T-helper 2 cell treated with Interferon-gamma antibody and Interleukin-4, amounts not matched to agents 5 μg/mL and 100 μg/mL, for 36 hours (primary cell): ENCODE measurements at regions not wholly inside any gene's neighbourhood (a gene's known extent, or its start where the extent isn't known, plus 50 kb on each side); places are given as distances from the start of the nearest gene placed in this dataset.
"Not testable (repeated sequence)": the region's sequence is repeated elsewhere in the genome, so short reads cannot be mapped to it uniquely, and the experiment has no call there.

Experiments
- DNase-seq: peaks from one replicate; pipeline ENCODE4 v3.0.0; 2021; ENCODE audit warnings: low spot score
- H3K27ac Mint-ChIP-seq: one replicate; pipeline ENCODE4 v1.8.0; 2021; ENCODE audit warnings: mild to moderate bottlenecking, mixed read lengths
- H3K27me3 Mint-ChIP-seq: one replicate; pipeline ENCODE4 v1.8.0; 2021; ENCODE audit warnings: low read depth, mixed read lengths
- H3K36me3 Mint-ChIP-seq: one replicate; pipeline ENCODE4 v1.8.0; 2021; ENCODE audit warnings: low read depth, mixed read lengths
- H3K4me1 Mint-ChIP-seq: one replicate; pipeline ENCODE4 v1.8.0; 2021; ENCODE audit warnings: low read depth, mixed read lengths
- H3K4me3 Mint-ChIP-seq: one replicate; pipeline ENCODE4 v1.8.0; 2022; ENCODE audit warnings: mild to moderate bottlenecking, moderate library complexity, mixed read lengths
- H3K9me3 Mint-ChIP-seq: one replicate; pipeline ENCODE4 v1.8.0; 2021; ENCODE audit warnings: mixed read lengths

DNA sequence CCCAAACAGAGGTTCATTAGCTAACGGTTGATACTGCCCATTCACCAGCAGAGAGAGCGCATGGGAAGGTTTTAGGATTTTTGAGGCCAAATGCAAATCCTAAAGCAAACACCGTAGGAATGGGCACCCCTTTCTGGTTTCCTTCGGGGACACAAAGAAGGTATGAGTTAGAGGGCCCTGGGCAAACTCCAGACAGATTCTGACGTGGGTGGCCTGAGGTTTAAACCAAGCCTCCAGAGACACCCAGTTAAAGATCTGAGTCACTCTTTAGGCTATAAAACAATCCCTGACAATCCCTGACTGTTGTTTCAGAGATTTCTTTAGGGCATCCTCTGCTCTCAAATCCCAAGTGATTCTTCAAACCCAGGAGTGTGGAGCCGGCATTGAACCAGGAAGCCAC is 262.2 kb upstream of the USP9Y start:
- not testable (repeated sequence) for H3K27me3 Mint-ChIP-seq, H3K36me3 Mint-ChIP-seq, H3K9me3 Mint-ChIP-seq, H3K27ac Mint-ChIP-seq, H3K4me3 Mint-ChIP-seq, H3K4me1 Mint-ChIP-seq, DNase-seq

DNA sequence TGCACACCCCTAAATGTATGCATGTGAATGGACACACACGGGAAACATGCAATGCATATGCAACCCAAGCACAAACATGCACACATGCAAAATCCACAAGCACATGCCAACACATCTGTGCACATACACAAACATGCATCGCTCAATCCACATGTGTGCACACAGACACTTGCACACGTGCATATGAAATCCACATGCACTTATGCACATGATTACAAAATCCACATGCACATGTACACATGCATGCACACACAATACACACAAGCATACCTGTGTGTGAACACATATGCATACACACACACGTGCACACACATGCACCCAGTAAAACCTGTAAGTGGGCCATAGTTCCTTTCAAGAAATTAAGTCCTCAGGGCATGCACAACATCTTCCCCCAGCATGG is 256.8 kb upstream of the USP9Y start:
- Mint-ChIP-seq H3K9me3 (no peaks in the 10 kb centered on the region), H3K4me3 (no peak overlapping the region), H3K36me3 (no peaks in the 10 kb centered on the region), H3K27me3 (no peaks in the 10 kb centered on the region), H3K4me1 (no peaks in the 10 kb centered on the region), H3K27ac (no peak overlapping the region)
- DNase-seq: no peak

- not testable (repeated sequence) for H3K27me3 Mint-ChIP-seq, H3K4me1 Mint-ChIP-seq, H3K9me3 Mint-ChIP-seq, H3K36me3 Mint-ChIP-seq, DNase-seq, H3K27ac Mint-ChIP-seq, H3K4me3 Mint-ChIP-seq
These were observed 254.4 kb upstream of the USP9Y start for GRCh38 chrY:12446486-12447265.

- not testable (repeated sequence) for DNase-seq, H3K9me3 Mint-ChIP-seq, H3K4me3 Mint-ChIP-seq, H3K36me3 Mint-ChIP-seq, H3K27ac Mint-ChIP-seq, H3K4me1 Mint-ChIP-seq, H3K27me3 Mint-ChIP-seq
These were observed 252.5 kb upstream of the USP9Y start for GRCh38 chrY:12448561-12448960.

DNA sequence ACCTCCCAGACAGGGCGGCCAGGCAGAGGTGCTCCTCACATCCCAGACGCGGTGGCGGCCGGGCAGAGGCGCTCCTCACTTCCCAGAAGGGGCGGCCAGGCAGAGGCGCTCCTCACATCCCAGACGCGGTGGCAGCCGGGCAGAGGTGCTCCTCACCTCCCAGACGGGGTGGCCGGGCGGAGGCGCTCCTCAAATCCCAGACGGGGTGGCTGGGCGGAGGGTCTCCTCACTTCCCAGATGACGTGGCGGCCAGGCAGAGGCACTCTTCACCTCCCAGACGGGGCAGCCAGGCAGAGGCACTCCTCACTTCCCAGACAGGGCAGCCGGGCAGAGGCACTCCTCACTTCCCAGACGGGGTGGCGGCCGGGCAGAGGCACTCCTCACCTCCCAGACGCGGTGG is 247.7 kb upstream of the USP9Y start:
- H3K9me3 Mint-ChIP-seq, H3K27ac Mint-ChIP-seq, H3K27me3 Mint-ChIP-seq, H3K4me1 Mint-ChIP-seq, H3K36me3 Mint-ChIP-seq, H3K4me3 Mint-ChIP-seq, DNase-seq: not testable (repeated sequence)

DNA sequence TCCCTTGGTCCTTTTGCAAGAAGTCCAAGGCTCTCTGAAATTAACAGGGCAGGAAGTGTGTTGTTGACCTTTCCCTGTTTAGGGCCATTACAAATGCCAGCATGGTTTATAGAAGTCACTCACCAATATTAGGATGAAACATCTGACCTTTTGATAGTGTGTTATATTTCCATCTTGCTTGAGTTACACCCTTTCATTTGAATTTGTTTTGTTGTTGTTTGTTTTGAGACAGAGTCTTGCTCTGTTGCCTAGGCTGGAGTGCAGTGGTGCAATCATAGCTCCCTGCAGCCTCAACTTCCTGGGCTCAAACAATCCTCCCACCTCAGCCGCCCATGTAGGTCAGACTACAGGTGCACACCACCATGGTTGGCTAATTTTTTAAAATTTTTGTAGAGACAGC is 241.1 kb upstream of the USP9Y start:
- H3K4me3 Mint-ChIP-seq: no peak overlapping the region

DNA sequence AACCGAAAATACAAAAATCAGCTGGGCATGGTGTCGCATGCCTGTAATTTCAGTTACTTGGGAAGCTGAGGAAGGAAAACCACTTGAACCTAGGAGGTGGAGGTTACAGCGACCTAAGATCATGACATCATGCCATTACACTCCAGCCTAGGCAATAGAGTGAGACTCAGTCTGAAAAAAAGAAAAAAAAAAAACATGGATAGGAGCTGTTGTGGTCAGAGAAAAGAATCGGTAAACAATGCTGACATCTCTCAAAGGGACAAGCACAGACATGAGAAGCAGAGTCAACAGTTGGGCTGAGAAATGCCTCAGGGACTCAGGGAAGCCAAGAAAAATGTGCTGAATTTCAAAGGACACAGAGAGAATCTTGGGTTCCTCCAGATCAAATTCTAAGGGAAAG is 236.9 kb upstream of the USP9Y start:
- Mint-ChIP-seq H3K36me3 (no peaks in the 10 kb centered on the region), H3K4me1 (no peaks in the 10 kb centered on the region), H3K4me3 (no peak overlapping the region), H3K9me3 (peaks cover 8% of the 10 kb centered on the region), H3K27ac (no peak overlapping the region), H3K27me3 (no peaks in the 10 kb centered on the region)
- DNase-seq: no peak

More for the DNA sequence above, 241.1 kb upstream of the USP9Y start:
- Mint-ChIP-seq H3K27ac (no peak overlapping the region), H3K9me3 (no peaks in the 10 kb centered on the region), H3K27me3 (no peaks in the 10 kb centered on the region), H3K4me1 (no peaks in the 10 kb centered on the region), H3K36me3 (no peaks in the 10 kb centered on the region)
- DNase-seq: no peak

GRCh38 chrY:12465706-12466105 is 235.3 kb upstream of the USP9Y start:
- DNase-seq: no peak
- H3K27me3 Mint-ChIP-seq: no peaks in the 10 kb centered on the region
- H3K4me1 Mint-ChIP-seq: no peaks in the 10 kb centered on the region
- H3K4me3 Mint-ChIP-seq: no peak overlapping the region
- H3K36me3 Mint-ChIP-seq: no peaks in the 10 kb centered on the region
- H3K27ac Mint-ChIP-seq: no peak overlapping the region
- H3K9me3 Mint-ChIP-seq: peaks cover 12% of the 10 kb centered on the region

- no peak overlapping the region for H3K27ac Mint-ChIP-seq
- H3K4me1 Mint-ChIP-seq: no peaks in the 10 kb centered on the region
- no peak overlapping the region for H3K4me3 Mint-ChIP-seq
- no peaks in the 10 kb centered on the region for H3K36me3 Mint-ChIP-seq
- no peaks in the 10 kb centered on the region for H3K27me3 Mint-ChIP-seq
- DNase-seq: no peak
- peaks cover 12% of the 10 kb centered on the region for H3K9me3 Mint-ChIP-seq
These were observed 231.9 kb upstream of the USP9Y start for GRCh38 chrY:12469081-12469480.

- no peak overlapping the region for H3K27ac Mint-ChIP-seq
- peaks cover under 1% of the 10 kb centered on the region for H3K9me3 Mint-ChIP-seq
- no peaks in the 10 kb centered on the region for H3K27me3 Mint-ChIP-seq
- H3K4me1 Mint-ChIP-seq: peaks cover 3% of the 10 kb centered on the region
- DNase-seq: no peak
- H3K4me3 Mint-ChIP-seq: no peak overlapping the region
- H3K36me3 Mint-ChIP-seq: no peaks in the 10 kb centered on the region
These were observed 226.6 kb upstream of the USP9Y start for GRCh38 chrY:12474472-12474871.

GRCh38 chrY:12479382-12479781 is 221.6 kb upstream of the USP9Y start:
- H3K4me1 Mint-ChIP-seq: peaks cover 3% of the 10 kb centered on the region
- DNase-seq: peak; percentile 17
- no peaks in the 10 kb centered on the region for H3K9me3 Mint-ChIP-seq
- H3K27me3 Mint-ChIP-seq: no peaks in the 10 kb centered on the region
- H3K27ac Mint-ChIP-seq: no peak overlapping the region
- H3K4me3 Mint-ChIP-seq: no peak overlapping the region
- H3K36me3 Mint-ChIP-seq: no peaks in the 10 kb centered on the region

GRCh38 chrY:12483394-12483793 is 217.6 kb upstream of the USP9Y start:
- no peak for DNase-seq
- H3K9me3 Mint-ChIP-seq: no peaks in the 10 kb centered on the region
- H3K36me3 Mint-ChIP-seq: no peaks in the 10 kb centered on the region
- no peak overlapping the region for H3K27ac Mint-ChIP-seq
- no peak overlapping the region for H3K4me3 Mint-ChIP-seq
- no peaks in the 10 kb centered on the region for H3K27me3 Mint-ChIP-seq
- H3K4me1 Mint-ChIP-seq: peaks cover 3% of the 10 kb centered on the region

GRCh38 chrY:12490558-12491209 is 210.3 kb upstream of the USP9Y start:
- Mint-ChIP-seq H3K27me3 (no peaks in the 10 kb centered on the region), H3K36me3 (no peaks in the 10 kb centered on the region), H3K27ac (no peak overlapping the region), H3K9me3 (no peaks in the 10 kb centered on the region), H3K4me3 (no peak overlapping the region), H3K4me1 (no peaks in the 10 kb centered on the region)
- DNase-seq: no peak

GRCh38 chrY:12492218-12492617 is 208.8 kb upstream of the USP9Y start:
- no peaks in the 10 kb centered on the region for H3K4me1 Mint-ChIP-seq
- DNase-seq: no peak
- H3K27ac Mint-ChIP-seq: no peak overlapping the region
- no peaks in the 10 kb centered on the region for H3K27me3 Mint-ChIP-seq
- H3K4me3 Mint-ChIP-seq: no peak overlapping the region
- no peaks in the 10 kb centered on the region for H3K9me3 Mint-ChIP-seq
- H3K36me3 Mint-ChIP-seq: no peaks in the 10 kb centered on the region

GRCh38 chrY:12496007-12496406 is 205.0 kb upstream of the USP9Y start:
- no peaks in the 10 kb centered on the region for H3K9me3 Mint-ChIP-seq
- no peaks in the 10 kb centered on the region for H3K36me3 Mint-ChIP-seq
- no peak overlapping the region for H3K4me3 Mint-ChIP-seq
- no peak overlapping the region for H3K27ac Mint-ChIP-seq
- DNase-seq: no peak
- no peaks in the 10 kb centered on the region for H3K27me3 Mint-ChIP-seq
- no peaks in the 10 kb centered on the region for H3K4me1 Mint-ChIP-seq
